Cardiac fibroblast (primary cell): ENCODE measurements at regions not wholly inside any gene's neighbourhood (a gene's known extent, or its start where the extent isn't known, plus 50 kb on each side); places are given as distances from the start of the nearest gene placed in this dataset.

Source experiments
- DNase-seq, 2 donors: peaks; one replicate each; pipeline versions ENCODE4 v3.0.0 to v3.0.0-alpha.2; 2010; ENCODE audit warnings: low read depth in 2 of 2
- H3K4me3 ChIP-seq, 2 donors: replicated peaks in 1 of 2; 1 replicate in 1 of 2; 2 replicates in 1 of 2; pipeline ENCODE4 v1.5.1; 2011; ENCODE audit warnings: low read depth in 2 of 2, low read length in 2 of 2, mild to moderate bottlenecking in 2 of 2, moderate library complexity in 1 of 2
- TF ChIP-seq, protein P1 (sequence below): IDR thresholded peaks from one replicate; pipeline ENCODE4 v1.5.1; 2011; ENCODE audit warnings: low read depth, mild to moderate bottlenecking, low read length, inconsistent platforms

GRCh38 chr1:164337394-164337793 lies 221.6 kb upstream of the PBX1 start:
- DNase-seq: no peak
- TF ChIP-seq, protein P1, sequence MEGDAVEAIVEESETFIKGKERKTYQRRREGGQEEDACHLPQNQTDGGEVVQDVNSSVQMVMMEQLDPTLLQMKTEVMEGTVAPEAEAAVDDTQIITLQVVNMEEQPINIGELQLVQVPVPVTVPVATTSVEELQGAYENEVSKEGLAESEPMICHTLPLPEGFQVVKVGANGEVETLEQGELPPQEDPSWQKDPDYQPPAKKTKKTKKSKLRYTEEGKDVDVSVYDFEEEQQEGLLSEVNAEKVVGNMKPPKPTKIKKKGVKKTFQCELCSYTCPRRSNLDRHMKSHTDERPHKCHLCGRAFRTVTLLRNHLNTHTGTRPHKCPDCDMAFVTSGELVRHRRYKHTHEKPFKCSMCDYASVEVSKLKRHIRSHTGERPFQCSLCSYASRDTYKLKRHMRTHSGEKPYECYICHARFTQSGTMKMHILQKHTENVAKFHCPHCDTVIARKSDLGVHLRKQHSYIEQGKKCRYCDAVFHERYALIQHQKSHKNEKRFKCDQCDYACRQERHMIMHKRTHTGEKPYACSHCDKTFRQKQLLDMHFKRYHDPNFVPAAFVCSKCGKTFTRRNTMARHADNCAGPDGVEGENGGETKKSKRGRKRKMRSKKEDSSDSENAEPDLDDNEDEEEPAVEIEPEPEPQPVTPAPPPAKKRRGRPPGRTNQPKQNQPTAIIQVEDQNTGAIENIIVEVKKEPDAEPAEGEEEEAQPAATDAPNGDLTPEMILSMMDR: no peak
- H3K4me3 ChIP-seq: no peak overlapping the region

GRCh38 chr1:164337885-164338284 lies 221.1 kb upstream of the PBX1 start:
- TF ChIP-seq, protein P1: no peak
- no peak for DNase-seq
- no peak overlapping the region for H3K4me3 ChIP-seq

- no peak for DNase-seq
- no peak overlapping the region for H3K4me3 ChIP-seq
- TF ChIP-seq, protein P1: no peak
These were observed 215.8 kb upstream of the PBX1 start for GRCh38 chr1:164343189-164343588.

GRCh38 chr1:164347980-164348379 lies 211.0 kb upstream of the PBX1 start:
- DNase-seq: no peak
- TF ChIP-seq, protein P1: no peak
- H3K4me3 ChIP-seq: no peak overlapping the region

DNA sequence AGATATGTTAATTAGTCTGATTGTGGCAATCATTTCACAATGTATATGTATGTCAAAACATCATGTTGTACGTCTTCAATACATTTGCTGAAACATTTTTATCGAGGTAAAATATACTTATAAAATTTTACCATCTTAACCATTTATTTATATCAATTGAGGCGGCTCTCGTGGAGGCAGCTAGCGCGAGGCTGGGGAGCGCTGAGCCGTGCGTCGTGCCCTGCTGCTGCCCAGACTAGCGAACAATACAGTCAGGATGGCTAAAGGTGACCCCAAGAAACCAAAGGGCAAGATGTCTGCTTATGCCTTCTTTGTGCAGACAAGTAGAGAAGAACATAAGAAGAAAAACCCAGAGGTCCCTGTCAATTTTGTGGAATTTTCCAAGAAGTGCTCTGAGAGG lies 202.5 kb upstream of the PBX1 start:
- TF ChIP-seq, protein P1: no peak
- no peak overlapping the region for H3K4me3 ChIP-seq
- no peak for DNase-seq

DNA sequence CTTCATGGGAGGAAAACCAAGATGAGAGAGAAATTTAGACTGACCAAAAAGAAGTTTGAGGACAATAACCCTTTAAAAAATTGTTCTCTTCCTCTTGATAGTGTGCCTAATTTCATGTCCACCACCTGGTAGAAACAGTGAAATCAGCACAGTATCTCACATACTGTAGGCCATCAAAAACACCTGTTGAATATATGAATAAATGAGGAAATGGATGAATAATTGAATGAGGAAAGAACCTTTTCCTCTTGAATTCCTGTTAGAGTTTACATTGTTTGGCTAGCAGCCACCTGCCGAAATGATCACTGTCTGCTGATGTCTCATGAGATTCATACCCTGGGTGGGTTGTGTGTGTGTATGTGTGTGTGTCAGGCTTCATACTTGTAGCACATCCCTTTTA lies 198.7 kb upstream of the PBX1 start:
- TF ChIP-seq, protein P1: no peak
- no peak overlapping the region for H3K4me3 ChIP-seq
- no peak for DNase-seq

GRCh38 chr1:164361927-164362326 lies 197.1 kb upstream of the PBX1 start:
- DNase-seq: no peak
- TF ChIP-seq, protein P1: no peak
- H3K4me3 ChIP-seq: no peak overlapping the region
